Upper lobe of left lung (tissue), 4 donors: ENCODE measurements at regions not wholly inside any gene's neighbourhood (a gene's known extent, or its start where the extent isn't known, plus 50 kb on each side); places are given as distances from the start of the nearest gene placed in this dataset.

ENCODE experiments used
- CTCF ChIP-seq, 6 experiments: fragments of 450-650 bp in 4 of 6; fragments of 200-600 bp in 2 of 6; sonication (generic) in 2 of 6; IDR thresholded peaks; one replicate each; pipeline ENCODE4 v1.5.1; 2016 to 2019; ENCODE audit warnings: antibody characterized with exemption in 6 of 6
- EP300 ChIP-seq, 4 donors: sonication (generic); formaldehyde crosslinking; IDR thresholded peaks; one replicate each; pipeline ENCODE4 v1.5.1; 2017; ENCODE audit warnings: antibody characterized with exemption in 4 of 4, control low read depth in 2 of 4
- POLR2A ChIP-seq, 4 donors: fragments of 450-650 bp; IDR thresholded peaks; one replicate each; pipeline ENCODE4 v1.5.1; 2016 to 2017; ENCODE audit warnings: antibody characterized with exemption in 4 of 4, mild to moderate bottlenecking in 2 of 4
- POLR2AphosphoS5 ChIP-seq, 2 donors: sonication (generic); formaldehyde crosslinking; IDR thresholded peaks; one replicate each; pipeline ENCODE4 v1.5.1; 2017; ENCODE audit warnings: antibody characterized with exemption in 2 of 2

DNA sequence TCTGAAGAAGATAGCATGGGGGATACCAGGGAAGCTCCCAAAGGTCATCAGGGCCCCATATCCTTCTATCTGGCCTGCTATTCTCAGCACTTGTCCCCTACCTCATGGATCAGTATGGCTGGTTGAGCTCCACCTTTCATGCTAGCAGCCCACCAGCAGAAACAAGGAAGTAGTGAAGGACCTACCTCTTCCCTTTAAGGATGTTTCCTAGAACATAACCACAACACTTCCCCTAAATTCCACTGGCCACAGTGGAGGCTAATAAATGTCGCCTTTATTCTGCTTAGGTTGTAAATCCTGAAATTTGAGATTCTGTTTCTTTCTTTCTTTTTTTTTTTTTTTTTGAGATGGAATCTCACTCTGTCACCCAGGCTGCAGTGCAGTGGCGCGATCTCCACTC lies 128.6 kb upstream of the PARP11 start:
- TF ChIP-seq POLR2A (IDR thresholded peaks at IDR 0.05) (no peak), EP300 (IDR thresholded peaks at IDR 0.05) (no peak), CTCF (IDR thresholded peaks at IDR 0.05) (no peak), POLR2AphosphoS5 (IDR thresholded peaks at IDR 0.05) (no peak)
